Colonic mucosa (tissue), 4 donors: ENCODE measurements at regions not wholly inside any gene's neighbourhood (a gene's known extent, or its start where the extent isn't known, plus 50 kb on each side); places are given as distances from the start of the nearest gene placed in this dataset.
"Not testable (repeated sequence)": the region's sequence is repeated elsewhere in the genome, so short reads cannot be mapped to it uniquely, and the experiment has no call there.

Experiments
- DNase-seq: peaks from one replicate; pipeline ENCODE4 v3.0.0-alpha.2; 2020
- H3K27ac ChIP-seq: fragments of 200-600 bp; one replicate; pipeline ENCODE4 v1.8.0; 2021
- H3K27me3 ChIP-seq: fragments of 200-600 bp; one replicate; pipeline ENCODE4 v1.8.0; 2021
- H3K36me3 ChIP-seq: fragments of 200-600 bp; one replicate; pipeline ENCODE4 v1.8.0; 2021
- H3K4me1 ChIP-seq: fragments of 200-600 bp; one replicate; pipeline ENCODE4 v1.8.0; 2021; ENCODE audit warnings: mild to moderate bottlenecking
- H3K4me3 ChIP-seq: fragments of 200-600 bp; one replicate; pipeline ENCODE4 v1.8.0; 2021
- H3K9ac ChIP-seq, 2 donors: one replicate each; pipeline ENCODE4 v1.7.0; 2013; ENCODE audit warnings: control low read depth in 2 of 2, low read depth in 2 of 2, low read length in 2 of 2
- H3K9me3 ChIP-seq: fragments of 200-600 bp; one replicate; pipeline ENCODE4 v1.8.0; 2021
- CTCF ChIP-seq: fragments of 200-600 bp; IDR thresholded peaks from one replicate; pipeline ENCODE4 v1.8.0; 2022; ENCODE audit warnings: antibody characterized with exemption, mild to moderate bottlenecking
- intact Hi-C: fragments of 100-400 bp; cut with DNase I; formaldehyde crosslinking; loops from one replicate; pipeline ENCODE4 v1.14.1; 2022
- donor health status: healthy.
- donor health status: DM: no; HTN: no; CAD: no.
- donor health status: DM: no; HTN: no; CAD: no.

- H3K27me3 ChIP-seq = no peaks in the 10 kb centered on the region
- H3K4me3 ChIP-seq = no peak overlapping the region
- DNase-seq = no peak
- intact Hi-C loops = no loop called here
- no peak overlapping the region for H3K27ac ChIP-seq
- H3K4me1 ChIP-seq = no peaks in the 10 kb centered on the region
- no peaks in the 10 kb centered on the region for H3K9me3 ChIP-seq
- H3K36me3 ChIP-seq = no peaks in the 10 kb centered on the region
- no peak for TF ChIP-seq CTCF
- peak overlapping the region in 1 of 2 donors; percentile 48 for H3K9ac ChIP-seq
Measured at GRCh38 chr5:78719504-78720219, 71.1 kb upstream of the LHFPL2 start.

DNA sequence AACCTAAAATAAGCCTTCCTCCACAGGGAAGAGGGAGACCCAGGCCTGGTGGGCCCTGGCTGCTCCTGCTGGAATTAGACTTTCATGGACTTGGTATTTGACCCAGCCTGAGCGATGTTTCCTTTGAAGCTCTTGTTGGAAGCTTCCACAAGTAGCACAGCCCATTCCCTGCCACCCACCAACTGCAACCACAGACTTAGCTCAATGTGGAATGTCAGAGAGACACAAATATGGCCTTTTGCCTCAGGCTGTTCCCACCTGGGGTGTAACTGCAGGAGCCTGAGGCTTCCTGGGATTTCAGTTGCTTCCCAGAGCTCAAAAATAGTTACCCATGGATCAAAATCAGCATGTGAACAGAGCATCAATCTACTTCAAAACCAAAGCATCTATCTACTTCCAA lies 70.3 kb upstream of the LHFPL2 start:
- TF ChIP-seq CTCF = no peak

GRCh38 chr5:78717674-78718584 lies 69.4 kb upstream of the LHFPL2 start:
- no peaks in the 10 kb centered on the region for H3K36me3 ChIP-seq
- no peak for DNase-seq
- no peak overlapping the region for H3K9ac ChIP-seq
- intact Hi-C loops = no loop called here
- H3K4me1 ChIP-seq = no peaks in the 10 kb centered on the region
- no peaks in the 10 kb centered on the region for H3K9me3 ChIP-seq
- no peak overlapping the region for H3K4me3 ChIP-seq
- H3K27me3 ChIP-seq = no peaks in the 10 kb centered on the region
- no peak overlapping the region for H3K27ac ChIP-seq
- TF ChIP-seq CTCF = no peak

More for the DNA sequence above, 70.3 kb upstream of the LHFPL2 start:
- no peak for DNase-seq
- no peak overlapping the region for H3K4me3 ChIP-seq
- no peaks in the 10 kb centered on the region for H3K36me3 ChIP-seq
- no peak overlapping the region for H3K27ac ChIP-seq
- H3K4me1 ChIP-seq = no peaks in the 10 kb centered on the region
- no peaks in the 10 kb centered on the region for H3K27me3 ChIP-seq
- H3K9me3 ChIP-seq = no peaks in the 10 kb centered on the region
- H3K9ac ChIP-seq = no peak overlapping the region
- intact Hi-C loops = no loop called here

- intact Hi-C loops = no loop called here
Measured at GRCh38 chr5:78716206-78716605, 67.6 kb upstream of the LHFPL2 start.

DNA sequence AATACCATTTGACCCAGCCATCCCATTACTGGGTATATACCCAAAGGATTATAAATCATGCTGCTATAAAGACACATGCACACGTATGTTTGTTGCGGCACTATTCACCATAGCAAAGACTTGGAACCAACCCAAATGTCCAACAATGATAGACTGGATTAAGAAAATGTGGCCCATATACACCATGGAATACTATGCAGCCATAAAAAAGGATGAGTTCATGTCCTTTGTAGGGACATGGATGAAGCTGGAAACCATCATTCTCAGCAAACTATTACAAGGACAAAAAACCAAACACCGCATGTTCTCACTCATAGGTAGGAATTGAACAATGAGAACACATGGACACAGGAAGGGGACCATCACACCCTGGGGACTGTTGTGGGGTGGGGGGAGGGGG lies 66.8 kb upstream of the LHFPL2 start:
- intact Hi-C loops, H3K27ac ChIP-seq, DNase-seq, H3K4me3 ChIP-seq, H3K9ac ChIP-seq, H3K4me1 ChIP-seq, H3K36me3 ChIP-seq, H3K9me3 ChIP-seq, H3K27me3 ChIP-seq: not testable (repeated sequence)

More at GRCh38 chr5:78716206-78716605, 67.6 kb upstream of the LHFPL2 start:
- no peak overlapping the region for H3K27ac ChIP-seq
- no peaks in the 10 kb centered on the region for H3K4me1 ChIP-seq
- H3K27me3 ChIP-seq = no peaks in the 10 kb centered on the region
- no peak for DNase-seq
- H3K36me3 ChIP-seq = no peaks in the 10 kb centered on the region
- no peak overlapping the region for H3K4me3 ChIP-seq
- no peak overlapping the region for H3K9ac ChIP-seq
- H3K9me3 ChIP-seq = no peaks in the 10 kb centered on the region
- no peak for TF ChIP-seq CTCF

DNA sequence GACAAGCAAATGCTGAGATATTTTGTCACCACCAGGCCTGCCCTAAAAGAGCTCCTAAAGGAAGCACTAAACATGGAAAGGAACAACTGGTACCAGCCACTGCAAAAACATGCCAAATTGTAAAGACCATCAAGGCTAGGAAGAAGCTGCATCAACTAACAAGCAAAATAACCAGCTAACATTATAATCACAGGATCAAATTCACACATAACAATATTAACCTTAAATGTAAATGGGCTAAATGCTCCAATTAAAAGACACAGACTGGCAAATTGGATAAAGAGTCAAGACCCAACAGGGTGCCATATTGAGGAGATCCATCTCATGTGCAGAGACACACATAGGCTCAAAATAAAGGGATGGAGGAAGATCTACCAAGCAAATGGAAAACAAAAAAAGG lies 63.1 kb upstream of the LHFPL2 start:
- H3K4me1 ChIP-seq, intact Hi-C loops, H3K36me3 ChIP-seq, H3K9ac ChIP-seq, DNase-seq, H3K27me3 ChIP-seq, H3K27ac ChIP-seq, H3K4me3 ChIP-seq, H3K9me3 ChIP-seq: not testable (repeated sequence)

DNA sequence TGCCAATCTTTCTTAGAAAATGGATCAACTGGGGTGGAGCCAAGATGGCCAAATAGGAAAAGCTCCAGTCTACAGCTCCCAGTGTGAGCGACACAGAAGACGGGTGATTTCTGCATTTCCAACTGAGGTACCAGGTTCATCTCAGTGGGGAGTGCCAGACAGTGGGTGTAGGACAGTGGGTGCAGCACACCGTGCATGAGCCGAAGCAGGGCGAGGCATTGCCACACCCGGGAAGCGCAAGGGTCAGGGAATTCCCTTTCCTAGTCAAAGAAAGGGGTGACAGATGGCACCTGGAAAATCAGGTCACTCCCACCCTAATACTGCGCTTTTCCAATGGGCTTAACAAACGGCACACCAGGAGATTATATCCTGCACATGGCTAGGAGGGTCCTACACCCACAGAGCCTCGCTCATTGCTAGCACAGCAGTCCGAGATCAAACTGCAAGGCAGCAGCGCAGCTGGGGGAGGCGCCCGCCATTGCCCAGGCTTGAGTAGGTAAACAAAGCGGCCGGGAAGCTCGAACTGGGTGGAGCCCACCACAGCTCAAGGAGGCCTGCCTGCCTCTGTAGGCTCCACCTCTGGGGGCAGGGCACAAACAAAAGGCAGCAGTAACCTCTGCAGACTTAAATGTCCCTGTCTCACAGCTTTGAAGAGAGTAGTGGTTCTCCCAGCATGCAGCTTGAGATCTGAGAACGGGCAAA lies 61.3 kb upstream of the LHFPL2 start:
- H3K36me3 ChIP-seq, H3K27ac ChIP-seq, H3K9ac ChIP-seq, intact Hi-C loops, H3K4me3 ChIP-seq, DNase-seq, H3K4me1 ChIP-seq, H3K27me3 ChIP-seq, H3K9me3 ChIP-seq: not testable (repeated sequence)
